ENCODE measurements at regions not wholly inside any gene's neighbourhood (a gene's known extent, or its start where the extent isn't known, plus 50 kb on each side); places are given as distances from the start of the nearest gene placed in this dataset.
"Not testable (repeated sequence)": the region's sequence is repeated elsewhere in the genome, so short reads cannot be mapped to it uniquely, and the experiment has no call there.

- no peak for DNase-seq
These were observed 195.5 kb downstream of the ANXA1 start for GRCh38 chr9:73347123-73347522.

- no peak for DNase-seq
These were observed 196.1 kb downstream of the ANXA1 start for GRCh38 chr9:73347720-73348119.

DNA sequence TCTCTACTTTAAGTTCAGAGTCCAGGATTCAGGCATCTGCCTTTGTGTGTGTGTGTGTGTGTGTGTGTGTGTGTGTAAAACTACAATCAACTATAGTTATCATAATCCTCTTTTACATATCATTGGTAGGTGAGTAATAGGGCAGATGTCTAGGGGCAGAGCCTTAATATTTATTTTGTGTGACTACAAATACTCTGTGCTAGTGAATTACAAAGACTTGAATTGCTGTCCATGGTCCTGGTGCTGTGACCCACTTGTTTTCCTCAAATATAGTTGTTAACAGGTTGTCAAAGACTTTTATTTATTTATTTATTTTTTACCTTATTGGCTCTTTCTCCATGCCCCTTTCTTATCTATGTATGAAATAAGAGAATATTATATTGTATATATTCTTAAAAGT lies 196.8 kb downstream of the ANXA1 start:
- no peak for DNase-seq

DNA sequence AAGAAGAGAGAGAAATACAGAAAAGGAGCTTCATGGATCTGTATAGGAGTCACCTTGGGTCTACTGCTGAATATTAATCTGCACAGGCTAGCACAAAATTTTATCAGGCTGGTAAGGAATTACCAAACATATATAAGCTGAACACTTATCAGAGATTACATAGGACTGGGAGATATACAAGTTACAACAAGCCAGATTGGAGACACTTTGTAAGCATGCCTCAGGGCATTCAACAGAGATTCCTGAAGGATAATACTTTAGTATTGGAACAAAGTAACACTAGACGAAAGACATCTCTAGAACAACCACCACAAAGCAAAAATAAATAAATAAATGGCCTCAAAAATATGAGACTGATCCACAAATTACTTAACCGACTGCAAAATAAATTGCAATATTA lies 197.8 kb downstream of the ANXA1 start:
- no peak for DNase-seq

- no peak for DNase-seq
These were observed 205.9 kb downstream of the ANXA1 start for GRCh38 chr9:73357607-73358006.

DNA sequence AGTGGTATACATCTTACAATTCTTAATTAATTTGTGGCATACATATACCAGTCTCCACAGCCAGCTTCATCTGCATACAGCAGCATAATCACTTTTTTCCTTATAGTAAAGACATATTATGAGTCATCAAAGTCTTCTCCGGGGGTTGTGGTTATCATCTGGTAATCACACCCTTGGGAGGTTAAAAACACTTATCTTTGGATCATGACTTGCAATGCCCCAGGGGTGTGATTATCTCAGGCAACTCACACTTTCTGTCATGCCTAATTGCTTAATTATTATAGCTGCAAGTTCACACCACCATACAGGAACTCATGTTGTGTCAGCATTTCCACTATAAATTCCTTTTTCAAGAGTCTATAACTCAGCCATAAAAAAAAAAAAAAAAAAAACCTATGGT lies 218.4 kb downstream of the ANXA1 start:
- DNase-seq: peak; percentile 47

- peak; percentile 16 for DNase-seq
These were observed 220.1 kb downstream of the ANXA1 start for GRCh38 chr9:73371801-73372200.

GRCh38 chr9:73380411-73380810 lies 228.7 kb downstream of the ANXA1 start:
- no peak for DNase-seq

- no peak for DNase-seq
These were observed 250.7 kb downstream of the ANXA1 start for GRCh38 chr9:73402081-73403028.

- DNase-seq: no peak
These were observed 259.8 kb downstream of the ANXA1 start for GRCh38 chr9:73411494-73411893.

GRCh38 chr9:73412874-73413273 lies 261.2 kb downstream of the ANXA1 start:
- DNase-seq: no peak

GRCh38 chr9:73423891-73424290 lies 272.2 kb downstream of the ANXA1 start:
- no peak for DNase-seq

GRCh38 chr9:73426269-73426668 lies 274.6 kb downstream of the ANXA1 start:
- DNase-seq: no peak

- peak; percentile 2 for DNase-seq
These were observed 283.2 kb downstream of the ANXA1 start for GRCh38 chr9:73434826-73435225.

DNA sequence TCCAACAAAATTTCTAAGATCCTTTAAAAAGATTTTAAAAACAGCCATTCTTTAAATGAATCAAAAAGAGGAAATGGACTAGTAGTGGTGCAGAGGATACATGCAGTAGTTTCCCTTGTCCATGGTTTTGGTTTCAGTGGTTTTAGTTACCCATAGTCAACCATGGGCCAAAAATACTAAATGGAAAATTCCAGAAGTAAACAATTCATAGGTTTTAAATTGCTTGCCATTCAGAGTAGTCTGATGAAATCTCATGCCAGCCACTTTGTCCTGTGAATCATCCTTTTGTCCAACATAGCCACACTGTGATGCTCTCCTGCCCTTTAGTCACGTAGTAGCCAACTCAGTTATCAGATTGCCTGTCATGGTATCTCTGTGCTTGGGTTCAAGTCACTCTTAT lies 286.1 kb downstream of the ANXA1 start:
- no peak for DNase-seq

- DNase-seq: not testable (repeated sequence)
These were observed 288.2 kb downstream of the ANXA1 start for GRCh38 chr9:73439839-73440238.

DNA sequence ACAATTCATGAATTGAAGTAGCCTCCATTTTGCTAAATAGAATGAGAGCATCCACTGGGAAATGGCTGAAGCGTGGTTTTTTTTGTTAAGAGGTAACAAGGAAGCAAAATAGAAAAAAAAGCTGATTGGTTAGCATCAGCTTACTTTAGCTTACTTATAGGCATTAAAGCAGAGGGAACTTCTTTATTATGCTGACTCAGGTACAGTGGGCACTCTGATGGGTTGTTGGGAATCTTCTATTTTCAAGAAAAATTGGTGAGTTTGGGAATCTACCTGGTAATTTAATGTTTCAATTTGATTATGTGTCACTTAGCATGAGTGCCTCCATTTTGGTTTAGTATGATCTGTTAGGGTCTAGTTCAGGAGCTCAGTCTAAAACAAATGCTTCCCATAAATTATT lies 289.6 kb downstream of the ANXA1 start:
- no peak for DNase-seq

DNA sequence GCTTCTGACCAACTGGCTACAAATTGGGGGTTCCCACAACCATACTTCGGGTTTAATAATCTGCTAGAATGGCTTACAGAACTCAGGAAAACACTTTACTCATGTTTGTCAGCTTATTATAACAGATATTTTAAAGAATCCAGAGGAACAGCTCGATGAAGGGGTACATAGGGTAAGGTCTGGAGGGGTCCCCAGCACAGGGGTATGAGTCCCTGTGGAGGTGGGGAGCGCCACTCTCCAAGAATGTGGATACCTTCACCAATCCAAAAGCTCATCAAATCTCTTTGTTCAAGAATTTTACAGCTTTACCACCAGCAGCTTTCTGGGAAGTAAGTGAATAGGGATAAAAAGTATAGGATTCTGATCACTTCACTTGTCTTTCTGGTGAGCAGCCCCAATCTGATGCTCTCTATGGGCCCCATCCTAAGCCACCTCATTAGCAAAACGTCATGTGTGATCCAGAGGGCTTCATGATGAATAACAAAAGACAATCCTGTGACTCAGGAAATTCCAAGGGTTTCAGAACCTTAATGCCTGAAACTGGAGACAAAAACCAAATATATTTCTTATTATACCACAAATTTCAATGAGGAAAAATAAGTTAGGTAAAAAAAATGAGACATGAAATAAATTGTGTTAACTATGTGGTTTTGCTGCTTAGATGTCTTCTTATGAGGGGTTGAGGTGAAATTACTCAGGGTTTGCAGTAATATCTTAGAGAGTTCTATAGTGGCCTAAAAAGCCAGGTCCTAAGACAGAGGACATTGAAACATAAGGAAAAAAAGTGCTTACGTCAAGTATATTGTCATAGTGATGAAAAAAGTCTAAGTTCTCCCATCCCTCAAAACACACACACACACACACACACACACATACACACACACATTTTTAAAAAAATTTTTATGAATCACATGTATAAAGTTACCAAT lies 290.5 kb downstream of the ANXA1 start:
- DNase-seq: no peak

DNA sequence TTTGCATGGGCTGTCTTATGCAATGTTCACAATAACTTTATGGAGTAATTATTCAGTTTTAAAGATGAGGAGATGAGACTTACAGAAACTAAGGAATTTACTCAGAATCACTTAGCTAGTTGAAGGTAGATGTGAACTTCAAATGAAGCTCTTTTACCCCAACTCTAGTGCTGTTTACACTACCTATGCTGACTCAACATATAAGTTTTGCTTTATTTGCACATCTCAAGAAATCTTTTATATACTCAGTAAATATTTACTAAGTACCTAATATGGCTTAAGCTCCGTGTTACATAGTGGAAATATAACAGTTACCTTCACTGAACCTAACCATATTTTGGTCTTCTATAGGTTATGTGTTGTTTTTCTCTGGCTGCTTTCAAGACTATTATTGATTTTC lies 293.2 kb downstream of the ANXA1 start:
- DNase-seq: no peak

DNA sequence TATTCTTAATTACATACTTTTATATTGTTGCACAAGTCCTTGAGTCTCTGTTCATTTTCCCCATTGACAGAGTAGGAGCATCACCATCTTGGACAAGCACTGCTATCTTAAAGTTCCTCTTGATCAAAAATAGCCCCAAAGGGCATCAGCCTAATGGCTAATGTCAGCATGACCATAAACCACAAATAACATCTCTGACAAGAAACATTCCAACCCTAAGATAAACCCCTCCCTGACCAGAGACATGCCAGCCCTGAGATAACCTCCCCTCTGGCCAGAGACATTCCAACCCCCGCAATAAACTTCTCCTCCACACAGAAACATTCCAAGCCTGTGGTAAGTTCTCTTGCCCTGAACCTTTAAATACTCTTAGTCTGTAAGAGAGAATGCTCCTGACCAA lies 293.7 kb downstream of the ANXA1 start:
- DNase-seq: not testable (repeated sequence)

DNA sequence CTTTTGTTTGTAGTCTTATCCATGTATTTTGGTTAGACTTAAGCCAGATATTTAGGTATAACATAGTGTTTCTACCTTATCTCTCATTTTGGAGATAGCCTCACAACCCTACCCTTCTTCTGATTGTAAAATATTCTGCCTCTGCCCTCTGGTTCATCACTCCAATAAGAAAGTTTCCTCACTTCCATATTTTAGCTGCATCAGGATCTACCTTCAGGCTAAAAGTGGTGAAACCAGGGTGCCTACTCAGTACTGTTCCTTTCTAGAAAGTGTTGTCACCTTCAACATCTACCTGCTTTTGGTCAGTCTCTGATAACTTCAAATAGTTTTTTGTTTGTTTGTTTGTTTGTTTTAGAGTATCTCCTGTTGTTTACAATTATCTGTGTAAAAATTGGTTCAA lies 294.6 kb downstream of the ANXA1 start:
- DNase-seq: no peak

- DNase-seq: peak; percentile 14
These were observed 299.3 kb downstream of the ANXA1 start for GRCh38 chr9:73451003-73451402.

- DNase-seq: no peak
These were observed 308.2 kb downstream of the ANXA1 start for GRCh38 chr9:73459817-73460216.

- no peak for DNase-seq
These were observed 317.1 kb downstream of the ANXA1 start for GRCh38 chr9:73468716-73469115.

All from NCI-H69 (cell line).